Neural cell (in vitro differentiated cells): ENCODE measurements at regions not wholly inside any gene's neighbourhood (a gene's known extent, or its start where the extent isn't known, plus 50 kb on each side); places are given as distances from the start of the nearest gene placed in this dataset.

Source experiments
- EZH2 ChIP-seq: fragments of 200-600, 300-800 bp; shearing (Covaris generic), sonication (generic); IDR thresholded peaks from 2 replicates; pipeline ENCODE4 v1.6.1; 2014; ENCODE audit warnings: antibody characterized with exemption, low read length, borderline replicate concordance, mild to moderate bottlenecking; ENCODE audit not compliant: insufficient read depth, poor library complexity, severe bottlenecking
- TF ChIP-seq, protein P1 (sequence below): fragments of 450-650 bp; IDR thresholded peaks from 2 replicates; pipeline ENCODE4 v1.5.1; 2014; ENCODE audit warnings: antibody characterized with exemption, mild to moderate bottlenecking, moderate library complexity; ENCODE audit not compliant: poor library complexity, severe bottlenecking

DNA sequence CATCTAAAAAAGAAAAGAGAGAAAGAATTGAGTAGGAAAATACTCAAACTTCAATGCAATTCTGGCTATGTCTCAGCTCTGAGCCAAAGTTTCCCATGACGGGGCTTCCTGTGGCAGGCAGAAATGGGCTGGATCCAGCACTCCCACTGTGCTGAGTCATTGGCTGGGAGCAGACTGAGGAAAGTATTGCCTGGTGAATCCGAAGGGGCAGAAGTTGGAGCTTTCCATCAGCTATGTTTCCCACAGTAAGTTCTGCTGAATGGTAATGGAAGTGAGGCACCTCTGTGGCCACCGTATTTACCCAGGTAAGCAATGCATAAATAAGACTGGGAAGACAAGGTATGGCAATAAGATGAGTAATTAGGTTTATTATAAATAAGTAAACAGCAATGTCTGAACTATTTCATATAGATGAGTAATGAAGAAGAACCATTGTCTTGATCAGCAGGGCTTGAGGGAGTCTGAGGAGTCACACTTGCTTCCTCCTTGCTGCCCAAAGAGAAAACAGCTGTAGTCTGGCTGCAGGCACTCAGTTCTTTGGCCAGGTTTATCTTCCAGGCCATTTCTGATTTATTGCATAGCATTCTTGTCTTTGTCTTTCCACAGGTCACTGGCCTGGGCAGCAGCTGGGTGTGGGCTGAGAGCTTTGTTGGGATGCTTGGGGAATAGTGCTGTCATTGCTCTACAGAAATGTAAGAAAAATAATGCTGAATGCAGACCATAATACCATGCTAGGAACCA, 255.3 kb downstream of the DNAJB9 start:
- no peak for TF ChIP-seq EZH2
- TF ChIP-seq, protein P1, sequence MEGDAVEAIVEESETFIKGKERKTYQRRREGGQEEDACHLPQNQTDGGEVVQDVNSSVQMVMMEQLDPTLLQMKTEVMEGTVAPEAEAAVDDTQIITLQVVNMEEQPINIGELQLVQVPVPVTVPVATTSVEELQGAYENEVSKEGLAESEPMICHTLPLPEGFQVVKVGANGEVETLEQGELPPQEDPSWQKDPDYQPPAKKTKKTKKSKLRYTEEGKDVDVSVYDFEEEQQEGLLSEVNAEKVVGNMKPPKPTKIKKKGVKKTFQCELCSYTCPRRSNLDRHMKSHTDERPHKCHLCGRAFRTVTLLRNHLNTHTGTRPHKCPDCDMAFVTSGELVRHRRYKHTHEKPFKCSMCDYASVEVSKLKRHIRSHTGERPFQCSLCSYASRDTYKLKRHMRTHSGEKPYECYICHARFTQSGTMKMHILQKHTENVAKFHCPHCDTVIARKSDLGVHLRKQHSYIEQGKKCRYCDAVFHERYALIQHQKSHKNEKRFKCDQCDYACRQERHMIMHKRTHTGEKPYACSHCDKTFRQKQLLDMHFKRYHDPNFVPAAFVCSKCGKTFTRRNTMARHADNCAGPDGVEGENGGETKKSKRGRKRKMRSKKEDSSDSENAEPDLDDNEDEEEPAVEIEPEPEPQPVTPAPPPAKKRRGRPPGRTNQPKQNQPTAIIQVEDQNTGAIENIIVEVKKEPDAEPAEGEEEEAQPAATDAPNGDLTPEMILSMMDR, result no peak
